Posterior vena cava (tissue), 2 donors: ENCODE measurements at regions not wholly inside any gene's neighbourhood (a gene's known extent, or its start where the extent isn't known, plus 50 kb on each side); places are given as distances from the start of the nearest gene placed in this dataset.
"Not testable (repeated sequence)": the region's sequence is repeated elsewhere in the genome, so short reads cannot be mapped to it uniquely, and the experiment has no call there.

ENCODE experiments used
- DNase-seq: peaks from one replicate; pipeline ENCODE4 v3.0.0-alpha.2; 2020; ENCODE audit warnings: low spot score
- intact Hi-C, 2 donors: fragments of 100-400 bp; cut with DNase I; formaldehyde crosslinking; loops; one replicate each; pipeline versions ENCODE4 v1.14.1 to v1.14.2; 2022 to 2023
- donor health status: DM: yes; HTN: yes; CAD: no.
- donor health status: DM: yes; HTN: yes; CAD: no.

DNA sequence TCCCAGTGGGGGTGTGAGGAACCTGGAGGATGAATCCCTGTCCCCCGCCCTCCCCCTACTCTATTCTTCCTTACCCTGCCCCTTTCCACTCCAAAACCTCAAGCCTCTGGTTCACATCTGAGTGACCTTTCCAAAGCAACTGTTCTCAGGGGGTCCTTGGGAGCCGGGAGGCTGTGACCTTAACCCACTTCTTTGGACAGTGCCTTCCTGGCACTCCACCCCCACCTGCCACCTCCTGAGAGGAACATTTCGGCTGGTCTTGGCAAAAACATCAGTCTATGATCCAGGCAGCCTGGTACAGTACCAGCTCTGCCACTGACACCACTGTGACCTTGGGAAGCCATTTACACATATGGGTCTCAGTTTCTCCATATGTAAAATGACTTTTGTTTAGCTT lies 121.7 kb downstream of the MRPL14 start:
- no peak for DNase-seq
- intact Hi-C loops: loop anchor here in 1 of 2 donors (5.0 kb wide), 1 partner anchor 62 kb away; no protein-coding TSS in a partner anchor

GRCh38 chr6:44004625-44005506 lies 122.4 kb downstream of the MRPL14 start:
- intact Hi-C loops: loop anchor here (5.0 kb wide), 3 partner anchors 52 to 377 kb away; no protein-coding TSS in a partner anchor
- no peak for DNase-seq

- no peak for DNase-seq
- intact Hi-C loops: loop anchor here in 1 of 2 donors (5.0 kb wide), 2 partner anchors 53 to 378 kb away; no protein-coding TSS in a partner anchor
These were observed 123.1 kb downstream of the MRPL14 start for GRCh38 chr6:44004136-44004535.

- DNase-seq: no peak
- intact Hi-C loops: loop anchor here in 1 of 2 donors (5.0 kb wide), 2 partner anchors 54 to 379 kb away; no protein-coding TSS in a partner anchor
These were observed 123.7 kb downstream of the MRPL14 start for GRCh38 chr6:44003345-44004061.

- DNase-seq: peak; percentile 86
- intact Hi-C loops: loop anchor here in 1 of 2 donors (5.0 kb wide), 2 partner anchors 55 to 380 kb away; no protein-coding TSS in a partner anchor
These were observed 124.5 kb downstream of the MRPL14 start for GRCh38 chr6:44002593-44003344.

DNA sequence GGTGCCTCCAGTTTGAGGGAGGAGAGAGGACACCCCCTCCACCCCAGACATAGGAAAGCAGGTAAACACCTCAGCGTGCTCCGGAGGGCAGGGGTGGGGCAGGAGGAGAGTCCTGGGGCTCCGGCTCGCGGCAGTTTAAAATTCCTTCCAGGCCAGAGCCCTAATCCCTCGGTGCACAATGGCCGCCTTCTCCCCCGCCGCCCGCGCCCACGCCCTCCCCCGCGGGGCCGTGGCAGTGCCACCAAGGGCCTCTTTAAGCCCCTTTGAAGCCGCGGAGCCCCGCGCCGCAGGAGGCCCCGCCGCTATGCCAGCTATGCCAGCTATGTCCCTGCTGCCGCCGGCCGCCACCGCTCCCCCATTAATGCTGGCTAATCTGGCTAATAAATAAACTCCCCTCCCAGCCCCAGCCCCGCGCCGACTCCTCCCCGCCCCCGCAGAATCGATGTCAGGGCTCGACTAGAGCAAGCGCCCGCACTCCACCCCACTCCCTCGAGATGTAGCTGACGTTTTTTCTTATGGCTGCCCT lies 125.1 kb downstream of the MRPL14 start:
- no peak for DNase-seq
- intact Hi-C loops: loop anchor here in 1 of 2 donors (5.0 kb wide), 2 partner anchors 55 to 380 kb away; no protein-coding TSS in a partner anchor

GRCh38 chr6:44001318-44002066 lies 125.8 kb downstream of the MRPL14 start:
- peak; percentile 71 for DNase-seq
- intact Hi-C loops: loop anchor here in 1 of 2 donors (5.0 kb wide), 2 partner anchors 56 to 381 kb away; no protein-coding TSS in a partner anchor

DNA sequence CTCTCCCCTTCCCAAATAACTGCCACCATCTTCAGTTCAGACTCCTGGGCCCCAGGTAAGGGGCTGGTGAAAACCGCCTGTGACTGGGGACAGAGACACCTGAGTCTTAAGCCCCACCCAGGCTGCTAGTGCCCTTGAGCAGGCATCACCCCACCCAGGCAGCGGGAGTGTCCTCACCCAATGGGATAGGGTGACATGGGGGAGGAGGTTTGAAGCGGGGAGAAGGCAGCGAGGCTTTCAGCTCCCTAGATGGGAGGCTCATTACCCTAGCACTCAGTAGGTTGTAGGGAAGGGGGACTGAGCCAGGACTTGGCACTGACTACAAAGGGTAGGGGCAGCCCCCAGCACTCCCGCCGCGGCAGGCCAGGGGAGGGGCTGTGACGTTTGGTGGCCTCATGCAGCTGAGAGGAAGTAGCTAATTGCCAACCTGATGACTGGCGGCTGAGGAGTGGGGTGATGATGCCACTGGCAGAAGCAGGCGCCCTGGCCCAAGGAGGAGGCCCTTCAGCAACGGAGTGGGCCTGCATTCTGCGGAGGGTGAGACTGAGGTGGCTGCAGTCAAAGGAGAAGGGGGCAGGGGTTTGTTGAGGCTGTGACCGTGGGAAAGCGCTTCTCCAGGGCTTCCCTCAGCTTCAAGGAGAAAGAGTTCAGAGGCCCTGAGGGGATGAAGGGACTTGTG lies 126.9 kb downstream of the MRPL14 start:
- intact Hi-C loops: loop anchor here in 1 of 2 donors (5.0 kb wide), 2 partner anchors 57 to 382 kb away; no protein-coding TSS in a partner anchor
- DNase-seq: peak; percentile 75

DNA sequence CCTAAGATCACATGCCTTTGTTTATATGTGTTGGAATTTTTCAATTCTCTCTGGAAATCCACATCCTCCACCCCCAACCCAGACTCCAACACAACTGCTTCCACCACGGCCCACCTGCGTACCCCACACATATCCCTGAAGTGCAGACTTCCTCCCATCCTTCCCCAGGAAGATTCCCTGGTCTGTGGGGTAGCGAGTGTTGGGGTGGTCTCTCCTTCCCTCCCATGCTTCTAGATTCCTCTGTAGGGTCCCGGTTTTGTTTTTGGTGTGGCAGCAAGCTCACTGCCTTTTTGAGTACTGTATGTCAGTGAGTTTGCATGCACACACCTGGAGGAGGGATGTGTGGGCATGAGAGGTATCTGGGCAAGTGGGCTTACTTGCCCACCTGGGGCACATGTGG lies 127.6 kb downstream of the MRPL14 start:
- intact Hi-C loops: loop anchor here in 1 of 2 donors (5.0 kb wide), 2 partner anchors 58 to 383 kb away; no protein-coding TSS in a partner anchor
- peak; percentile 2 for DNase-seq

DNA sequence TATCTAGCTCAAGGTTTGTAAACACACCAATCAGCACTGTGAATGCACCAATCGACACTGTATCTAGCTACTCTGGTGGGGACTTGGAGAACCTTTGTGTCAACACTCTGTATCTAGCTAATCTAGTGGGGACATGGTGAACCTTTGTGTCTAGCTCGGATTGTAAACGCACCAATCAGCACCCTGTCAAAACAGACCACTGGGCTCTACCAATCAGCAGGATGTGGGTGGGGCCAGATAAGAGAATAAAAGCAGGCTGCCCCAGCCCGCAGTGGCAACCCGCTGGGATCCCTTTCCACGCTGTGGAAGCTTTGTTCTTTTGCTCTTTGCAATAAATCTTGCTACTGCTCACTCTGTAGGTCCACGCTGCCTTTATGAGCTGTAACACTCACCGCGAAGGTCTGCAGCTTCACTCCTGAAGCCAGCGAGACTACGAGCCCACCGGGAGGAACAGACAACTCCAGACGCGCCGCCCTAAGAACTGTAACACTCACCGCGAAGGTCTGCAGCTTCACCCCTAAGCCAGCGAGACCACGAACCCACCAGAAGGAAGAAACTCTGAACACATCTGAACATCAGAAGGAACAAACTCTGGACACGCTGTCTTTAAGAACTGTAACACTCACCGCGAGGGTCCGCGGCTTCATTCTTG lies 128.5 kb downstream of the MRPL14 start:
- intact Hi-C loops, DNase-seq: not testable (repeated sequence)

GRCh38 chr6:43997990-43998585 lies 129.2 kb downstream of the MRPL14 start:
- DNase-seq, intact Hi-C loops: not testable (repeated sequence)

DNA sequence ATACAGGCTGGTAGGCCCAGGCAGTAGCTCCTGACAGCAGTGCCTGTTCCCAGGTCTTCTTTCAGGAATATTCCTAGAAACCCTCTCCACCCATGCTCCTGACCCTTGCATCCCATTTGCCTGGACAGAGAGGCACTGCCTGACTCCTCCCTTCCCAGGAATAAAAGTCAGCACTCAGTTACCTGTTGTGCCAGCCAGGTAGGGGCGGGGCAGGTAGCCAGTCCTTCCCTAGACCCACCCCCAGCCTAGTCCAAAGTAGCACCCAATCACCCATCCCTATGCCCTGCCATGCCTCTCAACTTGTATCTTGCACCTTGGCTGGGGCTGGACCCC lies 129.9 kb downstream of the MRPL14 start:
- no peak for DNase-seq
- intact Hi-C loops: no loop called here

- DNase-seq: peak; percentile 29
- intact Hi-C loops: no loop called here
These were observed 130.5 kb downstream of the MRPL14 start for GRCh38 chr6:43996618-43997344.

DNA sequence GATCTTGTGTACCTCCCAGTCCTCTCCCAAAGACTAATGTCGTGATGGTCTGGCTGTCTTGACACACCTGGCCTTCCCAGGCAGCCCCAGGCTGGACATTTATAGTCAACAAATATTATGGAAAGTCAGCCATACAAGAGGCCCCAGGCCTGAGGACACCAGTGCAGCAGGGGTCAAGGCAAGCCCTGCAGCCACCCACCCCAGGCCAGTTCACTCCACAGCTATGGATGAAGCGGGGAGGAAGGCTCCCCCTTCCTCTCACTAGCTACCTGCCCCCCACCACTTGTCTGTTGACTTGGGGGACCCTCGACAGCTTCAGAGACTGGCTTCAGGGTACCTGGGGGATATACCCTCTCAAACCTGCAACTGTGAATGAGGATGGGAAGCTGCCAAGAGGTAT lies 132.1 kb downstream of the MRPL14 start:
- DNase-seq: peak; percentile 66
- intact Hi-C loops: no loop called here

- peak; percentile 51 for DNase-seq
- intact Hi-C loops: no loop called here
These were observed 133.2 kb downstream of the MRPL14 start for GRCh38 chr6:43993881-43994523.
